Calu3 (cell line): ENCODE measurements at regions not wholly inside any gene's neighbourhood (a gene's known extent, or its start where the extent isn't known, plus 50 kb on each side); places are given as distances from the start of the nearest gene placed in this dataset.
"Not testable (repeated sequence)": the region's sequence is repeated elsewhere in the genome, so short reads cannot be mapped to it uniquely, and the experiment has no call there.

Experiments
- BruUV-seq: library from RNA; stranded (reverse); fragments of 400-500 nt; replicated peaks from 2 replicates; lab custom pipeline; 2021; lab: Mats Ljungman, UMichigan
- CTCF ChIA-PET: fragments of 300-600 bp; sonication (Branson Sonifier 250); formaldehyde crosslinking; loops from one replicate; lab custom pipeline; 2022; ENCODE audit warnings: antibody characterized with exemption; lab: Charles Lee
- DNase-seq: peaks from one replicate; pipeline ENCODE4 v3.0.0; 2022
- H3K27ac Mint-ChIP-seq: one replicate; pipeline ENCODE4 v1.8.0; 2022; ENCODE audit warnings: mixed read lengths; ENCODE audit not compliant: unreplicated experiment
- H3K27me3 Mint-ChIP-seq: one replicate; pipeline ENCODE4 v1.8.0; 2022; ENCODE audit warnings: mixed read lengths; ENCODE audit not compliant: unreplicated experiment
- H3K36me3 Mint-ChIP-seq: one replicate; pipeline ENCODE4 v1.8.0; 2022; ENCODE audit warnings: mild to moderate bottlenecking, moderate library complexity, mixed read lengths; ENCODE audit not compliant: insufficient read depth, unreplicated experiment
- H3K4me1 Mint-ChIP-seq: one replicate; pipeline ENCODE4 v1.8.0; 2022; ENCODE audit warnings: mild to moderate bottlenecking, low read depth, mixed read lengths; ENCODE audit not compliant: unreplicated experiment
- H3K4me3 Mint-ChIP-seq: one replicate; pipeline ENCODE4 v1.8.0; 2022; ENCODE audit warnings: mild to moderate bottlenecking, low read depth, moderate library complexity, mixed read lengths; ENCODE audit not compliant: unreplicated experiment
- H3K9me3 Mint-ChIP-seq: one replicate; pipeline ENCODE4 v1.8.0; 2022; ENCODE audit warnings: low read depth, mixed read lengths; ENCODE audit not compliant: unreplicated experiment
- intact Hi-C: fragments of 100-400 bp; cut with micrococcal nuclease; formaldehyde crosslinking; loops from one replicate; pipeline ENCODE4 v1.10.0; 2022; ENCODE audit not compliant: unreplicated experiment
- TF ChIP-seq, protein P1 (sequence below): fragments of 200-600 bp; IDR thresholded peaks from one replicate; pipeline ENCODE4 v1.8.0; 2022; ENCODE audit warnings: antibody characterized with exemption; ENCODE audit not compliant: unreplicated experiment

DNA sequence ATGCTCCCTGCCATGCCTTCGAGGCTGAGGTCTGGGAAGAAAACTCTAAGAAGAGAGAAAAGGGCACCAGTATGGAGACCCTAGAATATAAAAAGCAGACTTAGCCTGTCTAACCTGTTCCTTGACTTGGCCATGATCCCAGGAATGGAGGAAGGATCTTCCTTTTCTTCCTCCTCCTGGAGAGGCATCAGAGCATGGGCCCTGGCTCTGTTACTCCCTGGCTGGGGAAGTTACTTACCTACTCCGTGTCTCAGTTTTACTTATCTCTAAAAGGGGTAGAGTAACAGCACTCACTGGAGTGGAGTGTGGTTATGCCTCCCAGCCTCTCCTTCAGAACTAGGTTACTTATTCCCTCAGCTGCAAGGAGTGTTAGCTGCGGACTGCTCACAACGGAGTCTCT is 55.2 kb upstream of the PHF21A start:
- no peaks in the 10 kb centered on the region for H3K9me3 Mint-ChIP-seq
- intact Hi-C loops, result no loop called here
- CTCF ChIA-PET, result no interaction called here
- TF ChIP-seq, protein P1, sequence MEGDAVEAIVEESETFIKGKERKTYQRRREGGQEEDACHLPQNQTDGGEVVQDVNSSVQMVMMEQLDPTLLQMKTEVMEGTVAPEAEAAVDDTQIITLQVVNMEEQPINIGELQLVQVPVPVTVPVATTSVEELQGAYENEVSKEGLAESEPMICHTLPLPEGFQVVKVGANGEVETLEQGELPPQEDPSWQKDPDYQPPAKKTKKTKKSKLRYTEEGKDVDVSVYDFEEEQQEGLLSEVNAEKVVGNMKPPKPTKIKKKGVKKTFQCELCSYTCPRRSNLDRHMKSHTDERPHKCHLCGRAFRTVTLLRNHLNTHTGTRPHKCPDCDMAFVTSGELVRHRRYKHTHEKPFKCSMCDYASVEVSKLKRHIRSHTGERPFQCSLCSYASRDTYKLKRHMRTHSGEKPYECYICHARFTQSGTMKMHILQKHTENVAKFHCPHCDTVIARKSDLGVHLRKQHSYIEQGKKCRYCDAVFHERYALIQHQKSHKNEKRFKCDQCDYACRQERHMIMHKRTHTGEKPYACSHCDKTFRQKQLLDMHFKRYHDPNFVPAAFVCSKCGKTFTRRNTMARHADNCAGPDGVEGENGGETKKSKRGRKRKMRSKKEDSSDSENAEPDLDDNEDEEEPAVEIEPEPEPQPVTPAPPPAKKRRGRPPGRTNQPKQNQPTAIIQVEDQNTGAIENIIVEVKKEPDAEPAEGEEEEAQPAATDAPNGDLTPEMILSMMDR, result no peak
- peaks cover 90% of the 10 kb centered on the region for H3K27me3 Mint-ChIP-seq
- no peak overlapping the region for H3K27ac Mint-ChIP-seq
- BruUV-seq, result no TSS peak
- H3K4me1 Mint-ChIP-seq, result peaks cover 16% of the 10 kb centered on the region
- DNase-seq, result peak; percentile 35
- no peaks in the 10 kb centered on the region for H3K36me3 Mint-ChIP-seq
- no peak overlapping the region for H3K4me3 Mint-ChIP-seq

DNA sequence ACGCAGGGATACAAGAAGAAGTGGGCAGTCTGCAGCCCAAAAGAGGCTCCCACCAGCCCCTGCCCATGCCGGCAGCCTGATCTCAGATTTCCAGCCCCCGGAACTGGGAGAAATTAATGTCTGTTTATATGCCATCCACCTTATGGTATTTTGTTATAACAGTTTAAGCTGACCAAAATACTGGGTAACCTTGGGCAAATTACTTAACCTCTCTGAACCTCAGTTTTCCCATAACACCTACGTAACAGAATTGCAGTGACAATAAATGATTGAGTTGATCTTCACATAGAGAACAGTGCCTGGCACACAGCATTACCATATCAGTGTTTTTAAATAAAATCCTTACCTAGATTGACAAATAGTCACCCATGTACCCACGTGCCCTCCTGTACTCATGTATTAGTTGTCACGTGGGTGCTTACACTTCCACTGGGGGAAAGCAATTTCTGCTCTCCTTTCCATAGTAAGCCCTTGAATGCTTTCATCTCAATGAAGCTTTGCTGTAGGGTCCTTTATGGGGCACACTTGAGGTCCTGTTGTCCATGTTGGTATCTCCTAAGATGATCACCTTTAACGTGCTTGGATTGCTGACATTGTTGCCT is 54.2 kb upstream of the PHF21A start:
- Mint-ChIP-seq H3K36me3 (no peaks in the 10 kb centered on the region), H3K27me3 (peaks cover 90% of the 10 kb centered on the region), H3K9me3 (no peaks in the 10 kb centered on the region), H3K27ac (no peak overlapping the region), H3K4me1 (peaks cover 16% of the 10 kb centered on the region), H3K4me3 (no peak overlapping the region)
- intact Hi-C loops, result no loop called here
- no TSS peak for BruUV-seq
- no peak for DNase-seq
- TF ChIP-seq, protein P1, result no peak
- CTCF ChIA-PET, result no interaction called here

DNA sequence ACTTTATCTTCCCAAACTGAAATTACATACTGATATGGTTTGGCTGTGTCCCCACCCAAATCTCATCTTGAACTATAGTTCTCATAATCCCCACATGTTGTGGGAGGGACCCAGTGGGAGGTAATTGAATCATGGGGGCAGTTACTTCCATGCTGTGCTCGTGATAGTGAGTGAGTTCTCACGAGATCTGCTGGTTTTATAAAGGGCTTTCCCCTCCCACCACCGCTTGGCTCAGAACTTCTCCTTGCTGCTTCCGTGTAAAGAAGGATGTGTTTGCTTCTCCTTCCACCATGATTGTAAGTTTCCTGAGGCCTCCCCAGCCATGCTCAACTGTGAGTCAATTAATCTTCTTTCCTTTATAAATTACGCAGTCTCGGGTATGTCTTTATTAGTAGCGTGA is 50.4 kb upstream of the PHF21A start:
- H3K4me3 Mint-ChIP-seq, H3K27ac Mint-ChIP-seq, intact Hi-C loops, H3K36me3 Mint-ChIP-seq, CTCF ChIA-PET, DNase-seq, H3K9me3 Mint-ChIP-seq, BruUV-seq: not testable (repeated sequence)
- Mint-ChIP-seq H3K4me1 (peaks cover 10% of the 10 kb centered on the region), H3K27me3 (peaks cover 85% of the 10 kb centered on the region)
